GM19025 (cell line): ENCODE measurements at regions not wholly inside any gene's neighbourhood (a gene's known extent, or its start where the extent isn't known, plus 50 kb on each side); places are given as distances from the start of the nearest gene placed in this dataset.
"Not testable (repeated sequence)": the region's sequence is repeated elsewhere in the genome, so short reads cannot be mapped to it uniquely, and the experiment has no call there.

Source experiments
- ATAC-seq: cut with Tn5 transposase; IDR thresholded peaks from one replicate; pipeline ENCODE4 v1.9.1; 2021; ENCODE audit warnings: mild to moderate bottlenecking, low read depth, moderate library complexity; ENCODE audit not compliant: unreplicated experiment

GRCh38 chr18:29491907-29492306 is 1315.0 kb upstream of the CDH2 start:
- no peak for ATAC-seq

DNA sequence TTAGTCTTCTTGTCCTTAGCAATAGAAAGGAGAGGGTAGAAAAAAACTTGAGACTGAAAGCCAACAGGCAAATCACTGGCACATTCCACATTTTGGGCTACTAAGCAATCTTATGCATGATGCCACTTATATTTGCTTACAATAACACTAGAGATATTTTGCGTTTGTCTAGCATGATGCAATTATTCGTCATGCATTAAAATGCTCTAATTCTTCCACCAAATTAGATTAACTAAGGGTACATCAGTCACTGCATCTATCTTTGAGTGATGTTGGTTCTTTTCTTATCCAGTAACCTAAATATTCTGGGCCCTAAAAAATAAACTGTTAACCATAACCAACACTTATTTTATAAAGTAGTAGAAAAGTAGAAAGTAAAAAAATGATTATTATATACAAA is 1311.7 kb upstream of the CDH2 start:
- no peak for ATAC-seq

DNA sequence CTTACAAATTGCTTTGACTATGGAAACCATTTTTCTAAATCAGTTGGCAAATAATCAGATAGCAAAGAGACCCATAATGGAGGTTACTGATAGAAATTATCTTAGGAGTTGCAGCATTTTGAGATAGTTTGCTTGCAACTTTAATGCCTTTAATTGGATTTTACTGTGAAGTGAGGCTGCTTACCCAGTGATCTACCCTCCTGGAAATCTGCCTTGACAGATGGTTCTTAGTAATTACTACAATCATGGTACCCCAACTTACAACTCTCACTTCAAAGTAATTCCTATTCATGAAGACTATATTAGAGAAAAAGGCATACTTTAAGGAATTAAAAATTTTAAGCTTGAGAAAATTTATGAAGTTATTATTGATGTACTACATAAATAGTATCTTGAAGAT is 1288.6 kb upstream of the CDH2 start:
- ATAC-seq = no peak

DNA sequence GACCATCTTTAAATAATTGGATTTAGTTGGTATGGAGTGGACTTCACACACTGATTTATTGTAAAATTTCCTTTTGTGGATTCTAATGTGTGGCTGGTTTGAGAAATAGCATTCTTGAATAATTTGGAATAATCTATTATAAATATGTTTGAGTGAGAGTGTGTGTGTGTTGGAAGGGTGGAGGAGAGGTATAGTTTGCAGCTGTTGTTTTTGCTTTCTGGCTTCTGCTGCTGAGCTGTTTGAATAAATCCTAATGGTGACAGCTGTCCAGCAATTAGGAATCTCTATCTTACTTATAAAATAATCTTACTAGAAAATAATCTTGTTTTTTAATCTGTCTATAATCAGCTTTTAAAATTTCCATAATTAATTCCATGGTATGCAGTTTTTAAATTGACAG is 1283.0 kb upstream of the CDH2 start:
- no peak for ATAC-seq

GRCh38 chr18:29457316-29457889 is 1280.5 kb upstream of the CDH2 start:
- no peak for ATAC-seq

DNA sequence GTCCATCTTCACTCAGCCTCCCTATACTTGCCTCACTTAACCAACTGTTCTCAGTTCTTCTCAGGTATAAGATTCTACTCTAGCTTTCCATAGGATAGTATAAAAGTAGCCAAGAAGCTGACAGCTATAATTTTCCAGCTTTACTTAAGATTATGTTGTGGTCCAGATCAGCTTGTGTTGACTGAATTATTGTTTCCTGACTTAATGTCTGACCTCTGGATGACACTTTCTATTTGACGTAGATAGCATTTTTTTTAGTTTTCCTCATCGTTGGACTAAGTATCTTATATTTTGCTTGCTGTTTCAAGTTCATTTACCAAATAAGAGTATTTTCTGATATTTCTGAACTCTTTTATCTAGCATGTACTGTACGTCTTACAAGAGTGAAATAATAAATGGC is 1272.5 kb upstream of the CDH2 start:
- no peak for ATAC-seq

DNA sequence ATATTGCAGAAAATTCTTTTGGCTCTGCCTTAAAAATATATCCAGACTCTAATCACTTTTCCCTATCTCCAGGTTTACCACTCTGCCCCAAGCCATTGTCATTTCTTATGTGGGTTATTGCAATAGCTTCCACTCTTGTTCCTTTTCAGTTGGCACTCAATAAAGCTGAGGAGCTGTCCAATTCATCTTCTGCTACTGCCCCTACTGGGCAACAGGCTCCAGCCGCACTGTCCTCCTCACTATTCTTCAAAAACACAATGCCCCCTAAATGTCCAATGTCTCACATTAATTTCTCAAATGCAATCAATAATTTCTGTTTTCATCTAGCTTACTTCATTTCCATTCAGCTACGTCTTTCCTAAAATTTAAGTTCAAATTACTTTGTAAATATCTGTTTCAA is 1262.5 kb upstream of the CDH2 start:
- ATAC-seq = no peak

DNA sequence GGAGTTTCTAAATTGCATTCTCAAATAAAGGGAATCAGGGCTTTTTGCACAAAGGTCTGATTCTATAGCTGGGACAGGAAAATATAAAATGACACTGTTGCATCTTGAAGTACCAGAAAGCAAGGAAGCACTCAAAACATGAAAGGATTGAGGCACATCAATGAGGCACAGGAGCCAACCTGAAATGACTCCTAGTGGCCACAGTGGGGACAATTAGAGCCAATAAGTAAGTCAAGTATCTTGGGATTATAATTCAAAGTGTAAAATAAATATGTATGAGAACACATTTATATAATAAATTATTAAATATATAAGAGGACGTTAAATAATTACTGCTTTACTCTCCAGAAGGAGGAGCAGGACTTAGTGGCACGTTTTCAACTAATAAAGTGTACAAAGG is 1259.5 kb upstream of the CDH2 start:
- no peak for ATAC-seq

GRCh38 chr18:29434650-29435049 is 1257.7 kb upstream of the CDH2 start:
- ATAC-seq = no peak

DNA sequence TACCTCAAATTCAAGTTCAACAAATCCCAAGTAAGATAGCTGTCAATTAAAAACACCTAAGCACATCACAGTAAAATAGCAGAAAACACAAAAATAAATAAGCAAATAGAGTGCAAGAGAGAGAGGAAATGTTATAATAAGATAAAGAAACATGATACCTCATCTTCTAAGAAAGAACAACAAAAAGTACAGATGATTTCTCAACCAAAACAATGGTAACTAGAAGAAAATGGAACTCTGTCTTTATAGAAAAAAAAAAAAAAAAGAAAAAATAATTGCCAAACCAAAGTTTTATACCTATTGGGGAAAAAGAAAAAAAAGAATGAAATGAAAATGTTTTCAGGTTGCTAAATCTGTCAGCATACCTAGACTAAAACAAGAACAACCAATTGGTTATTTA is 1253.5 kb upstream of the CDH2 start:
- ATAC-seq = no peak

DNA sequence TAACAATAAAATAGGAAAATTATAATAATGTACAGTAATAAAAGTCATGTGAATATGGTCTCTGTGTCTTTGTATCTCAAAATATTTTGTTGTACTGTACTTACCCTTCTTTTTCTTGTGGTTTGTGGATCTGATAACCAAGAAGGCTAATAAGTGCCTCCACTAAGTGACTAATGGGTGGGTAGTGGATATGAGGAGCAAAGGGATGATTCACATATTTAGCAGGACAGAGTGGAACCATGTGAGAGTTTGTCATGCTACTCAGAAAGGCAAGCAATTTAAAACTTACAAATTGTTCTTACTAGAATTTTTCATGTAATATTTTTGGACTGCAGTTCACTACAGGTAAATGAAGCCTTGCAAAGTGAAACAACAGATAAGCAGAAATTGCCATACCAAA is 1241.2 kb upstream of the CDH2 start:
- ATAC-seq = no peak

GRCh38 chr18:29406996-29407395 is 1230.1 kb upstream of the CDH2 start:
- no peak for ATAC-seq

DNA sequence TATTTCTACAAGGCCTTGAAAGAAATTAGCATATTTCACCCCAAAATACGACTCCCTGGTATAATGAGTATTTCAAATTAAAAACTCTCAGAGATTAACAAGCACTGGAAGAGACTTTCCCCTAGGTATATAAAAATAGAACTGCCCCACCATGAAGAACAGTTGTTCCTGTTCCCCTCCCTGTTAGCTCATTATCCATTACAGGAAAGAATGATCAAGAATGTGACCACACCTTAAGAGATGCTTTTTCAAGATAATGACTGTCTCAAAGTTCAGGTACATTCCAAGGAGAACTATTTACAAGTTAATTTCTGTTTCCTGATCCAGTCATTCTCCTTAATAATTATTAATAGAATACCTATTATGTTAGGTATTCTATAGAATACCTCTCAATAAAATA is 1220.6 kb upstream of the CDH2 start:
- no peak for ATAC-seq

DNA sequence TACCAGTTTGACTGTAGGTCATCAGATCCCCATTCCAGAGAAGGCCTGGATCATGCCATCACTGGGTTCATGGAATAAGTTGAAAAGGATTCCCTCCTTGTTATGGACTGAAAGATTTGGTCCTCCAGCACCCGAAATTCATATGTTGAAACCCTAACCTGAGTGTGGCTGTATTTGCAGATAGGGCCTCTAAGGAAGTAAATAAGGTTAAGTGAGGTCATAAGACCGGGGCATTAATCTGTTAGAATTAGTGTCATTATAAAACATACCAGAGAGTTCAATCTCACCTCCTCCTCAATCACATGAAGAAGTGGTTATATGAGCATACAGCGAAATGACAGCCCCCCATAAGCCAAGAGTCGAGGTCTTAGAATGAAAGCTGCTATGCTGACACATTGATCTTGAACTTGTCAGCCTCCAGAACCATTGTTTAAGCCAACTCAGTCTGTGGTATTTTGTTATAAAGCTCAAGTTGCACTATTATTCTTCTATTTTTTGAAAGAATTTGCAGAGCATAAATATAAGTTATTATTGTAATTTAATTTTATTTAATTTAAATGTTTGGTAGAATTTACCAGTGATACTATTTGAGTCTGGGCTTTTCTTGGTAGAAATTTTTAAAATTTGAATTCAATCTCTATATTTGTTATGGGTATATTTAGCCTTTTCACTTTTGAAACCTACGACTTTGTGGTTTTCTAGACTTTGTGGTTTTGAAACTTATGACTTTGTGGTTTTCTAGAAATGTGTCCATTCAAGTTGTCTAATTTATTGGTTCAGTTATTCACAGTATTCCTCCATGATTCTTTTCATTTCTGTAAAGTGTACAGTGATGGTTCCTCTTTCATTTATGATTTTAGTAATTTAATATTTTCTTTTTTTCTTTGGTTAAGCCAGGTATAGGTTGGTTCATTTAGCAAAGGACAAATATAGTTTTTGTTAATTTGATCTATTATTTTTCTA is 1206.7 kb upstream of the CDH2 start:
- no peak for ATAC-seq

GRCh38 chr18:29378651-29379136 is 1201.8 kb upstream of the CDH2 start:
- ATAC-seq = no peak

DNA sequence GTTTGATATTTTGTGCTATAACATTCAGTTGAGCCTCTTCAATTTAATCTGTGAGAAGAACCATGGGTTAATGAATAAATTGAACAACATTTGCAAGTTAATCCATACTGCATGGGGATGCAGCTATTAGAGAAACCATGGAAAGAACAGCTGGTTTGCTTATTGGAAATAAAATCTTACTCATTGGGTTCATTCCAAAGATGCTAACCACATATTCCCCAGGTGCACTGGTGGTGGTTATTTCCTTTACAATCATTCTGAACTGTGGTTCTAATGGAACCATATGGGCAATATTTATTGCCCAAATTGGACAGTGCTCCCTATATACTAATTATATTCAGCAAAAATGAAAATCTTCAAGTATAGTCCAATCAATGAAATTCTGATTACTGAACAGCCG is 1200.4 kb upstream of the CDH2 start:
- no peak for ATAC-seq

GRCh38 chr18:29373000-29373399 is 1196.1 kb upstream of the CDH2 start:
- ATAC-seq = no peak

DNA sequence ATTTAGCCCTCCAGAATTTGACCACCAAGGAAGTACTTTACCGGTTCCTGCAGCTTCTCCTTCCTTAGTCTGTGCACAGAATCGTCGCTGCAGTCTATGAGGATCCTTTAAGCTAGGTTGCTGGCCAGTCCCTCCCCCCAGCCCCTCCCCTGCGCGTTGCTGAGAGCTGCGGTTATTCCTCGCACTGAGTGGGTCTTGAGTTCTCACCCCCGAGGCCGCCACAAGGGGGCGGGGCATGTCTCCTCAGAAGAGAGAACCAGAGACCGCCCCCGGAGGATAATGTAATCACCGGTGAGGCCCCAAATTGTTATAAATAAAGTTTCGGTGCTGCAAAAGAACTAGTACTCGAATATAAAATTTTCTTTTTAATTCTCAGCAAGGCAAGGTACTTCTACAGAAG is 1184.9 kb upstream of the CDH2 start:
- ATAC-seq = no peak

DNA sequence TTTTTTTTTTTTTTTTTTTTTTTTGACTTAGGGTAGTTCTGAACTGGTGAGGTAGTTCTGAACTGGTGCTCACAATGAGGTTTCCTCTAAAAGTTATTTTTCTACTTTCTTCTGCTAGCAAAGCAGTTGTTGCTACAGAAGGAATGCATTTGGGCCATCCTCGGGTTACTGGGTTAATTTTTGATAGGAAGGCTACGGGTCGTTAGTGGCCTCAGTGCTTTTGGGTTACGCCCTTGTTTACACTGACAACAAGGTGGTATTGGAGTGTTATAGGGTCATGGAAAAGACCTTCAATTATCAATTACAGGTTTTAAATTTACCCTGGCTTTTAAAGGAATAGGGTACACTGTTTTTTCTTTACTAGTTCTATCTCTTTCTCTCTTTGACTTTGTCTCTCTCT is 1183.7 kb upstream of the CDH2 start:
- not testable (repeated sequence) for ATAC-seq

DNA sequence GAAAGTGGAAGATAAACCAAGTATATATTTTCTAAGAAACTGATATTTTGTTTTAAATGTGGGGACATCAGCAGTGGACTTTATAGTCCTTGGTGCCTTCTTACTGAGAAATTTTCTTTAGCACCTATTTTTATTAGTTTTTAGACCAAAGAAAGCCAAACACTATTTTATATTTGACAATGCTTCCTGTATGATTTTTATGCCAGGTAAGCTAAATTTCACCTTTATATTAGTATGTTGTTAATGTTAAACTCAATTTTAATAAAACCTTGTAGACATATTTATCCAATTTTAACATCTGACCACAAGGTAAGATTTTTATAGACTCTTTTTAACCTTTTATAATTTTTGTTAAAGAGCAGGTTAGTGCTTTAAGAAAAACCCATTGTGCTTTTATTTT is 1182.3 kb upstream of the CDH2 start:
- ATAC-seq = not testable (repeated sequence)

GRCh38 chr18:29351171-29351570 is 1174.2 kb upstream of the CDH2 start:
- ATAC-seq = no peak

GRCh38 chr18:29328932-29329331 is 1152.0 kb upstream of the CDH2 start:
- no peak for ATAC-seq
